GM18858 (cell line): ENCODE measurements at regions not wholly inside any gene's neighbourhood (a gene's known extent, or its start where the extent isn't known, plus 50 kb on each side); places are given as distances from the start of the nearest gene placed in this dataset.
A peak's percentile ranks its signal among the peaks of the same experiment; 100 is the strongest.
"Not testable (repeated sequence)": the region's sequence is repeated elsewhere in the genome, so short reads cannot be mapped to it uniquely, and the experiment has no call there.

Experiments
- ATAC-seq: cut with Tn5 transposase; IDR thresholded peaks from one replicate; pipeline ENCODE4 v1.9.1; 2021; ENCODE audit not compliant: unreplicated experiment

- no peak for ATAC-seq
Measured at GRCh38 chr13:72657379-72657778, 70.0 kb downstream of the MZT1 start.

- no peak for ATAC-seq
Measured at GRCh38 chr13:72656357-72656756, 71.1 kb downstream of the MZT1 start.

GRCh38 chr13:72653506-72653905, 73.9 kb downstream of the MZT1 start:
- no peak for ATAC-seq

- ATAC-seq: no peak
Measured at GRCh38 chr13:72652681-72653080, 74.7 kb downstream of the MZT1 start.

GRCh38 chr13:72651144-72651543, 76.3 kb downstream of the MZT1 start:
- ATAC-seq: no peak

GRCh38 chr13:72650051-72650700, 77.3 kb downstream of the MZT1 start:
- no peak for ATAC-seq

- ATAC-seq: no peak
Measured at GRCh38 chr13:72648513-72649065, 78.8 kb downstream of the MZT1 start.

DNA sequence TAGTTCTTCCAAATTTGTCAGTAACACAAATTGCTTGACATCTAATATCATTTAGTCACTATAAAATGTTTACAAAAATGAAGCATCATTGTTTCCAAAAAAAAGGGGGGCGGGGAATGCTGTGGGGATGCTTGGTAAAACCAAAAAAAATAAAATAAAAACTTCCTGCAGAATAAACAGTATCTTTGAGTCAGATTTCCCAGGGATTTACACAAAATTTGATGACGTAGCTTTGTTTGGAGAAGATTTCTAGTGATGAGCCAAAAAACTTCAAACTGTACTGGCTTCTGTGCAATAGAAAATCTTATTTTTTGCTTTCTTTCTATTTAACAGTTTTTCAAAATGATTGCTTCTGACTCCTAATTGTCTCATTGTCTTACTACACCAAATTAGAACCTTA, 80.0 kb downstream of the MZT1 start:
- no peak for ATAC-seq

DNA sequence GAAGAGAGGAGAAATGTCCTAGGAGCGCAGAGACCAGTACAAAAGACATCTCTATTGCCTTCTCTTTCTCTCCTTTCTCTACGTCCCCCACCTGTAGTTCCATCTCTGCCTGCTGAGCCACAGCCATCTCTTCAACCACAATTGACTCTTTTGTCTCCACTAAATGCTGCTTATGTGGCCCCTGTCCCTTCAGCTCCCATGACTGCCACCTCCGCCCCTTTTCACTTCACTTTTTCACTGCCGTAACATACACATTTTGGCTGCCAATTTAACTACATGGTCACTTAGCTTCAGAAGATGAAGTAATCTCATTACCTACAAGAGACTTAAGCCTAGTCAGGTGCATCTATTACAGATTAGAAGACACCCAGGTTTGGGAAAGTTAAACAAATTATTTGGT, 81.9 kb downstream of the MZT1 start:
- ATAC-seq: no peak

DNA sequence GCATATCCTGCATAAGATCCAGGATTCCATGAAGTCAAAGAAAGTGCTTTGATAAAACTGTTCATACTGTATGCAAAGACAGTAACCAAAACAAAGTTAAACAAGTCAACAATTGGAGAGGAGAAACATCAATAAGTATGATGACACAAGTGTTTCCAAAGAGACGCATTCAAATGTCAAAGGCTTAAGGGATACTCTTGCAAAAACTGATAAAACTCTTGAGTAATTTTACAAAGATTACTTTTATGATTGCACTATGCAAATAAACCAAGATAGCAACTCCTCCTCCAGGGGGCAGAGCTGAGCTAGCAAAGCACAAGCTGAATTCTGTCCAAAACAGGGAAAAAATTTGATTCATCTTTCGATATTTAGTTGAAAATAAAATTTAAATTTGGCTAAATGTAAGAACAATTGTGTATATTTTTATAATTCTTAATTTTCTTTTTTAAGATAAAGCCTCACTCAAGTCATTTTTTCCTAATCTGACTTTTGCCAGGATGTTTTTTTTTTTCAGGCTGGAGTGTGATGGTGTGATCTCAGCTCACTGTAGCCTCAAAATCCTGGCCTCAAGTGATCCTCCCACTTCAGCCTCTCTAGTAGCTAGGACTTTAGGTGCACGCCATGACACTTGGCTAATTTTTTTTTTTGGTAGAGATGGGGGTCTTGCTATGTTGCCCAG, 84.0 kb downstream of the MZT1 start:
- ATAC-seq: peak; percentile 57

- ATAC-seq: no peak
Measured at GRCh38 chr13:72639377-72639776, 88.1 kb downstream of the MZT1 start.

DNA sequence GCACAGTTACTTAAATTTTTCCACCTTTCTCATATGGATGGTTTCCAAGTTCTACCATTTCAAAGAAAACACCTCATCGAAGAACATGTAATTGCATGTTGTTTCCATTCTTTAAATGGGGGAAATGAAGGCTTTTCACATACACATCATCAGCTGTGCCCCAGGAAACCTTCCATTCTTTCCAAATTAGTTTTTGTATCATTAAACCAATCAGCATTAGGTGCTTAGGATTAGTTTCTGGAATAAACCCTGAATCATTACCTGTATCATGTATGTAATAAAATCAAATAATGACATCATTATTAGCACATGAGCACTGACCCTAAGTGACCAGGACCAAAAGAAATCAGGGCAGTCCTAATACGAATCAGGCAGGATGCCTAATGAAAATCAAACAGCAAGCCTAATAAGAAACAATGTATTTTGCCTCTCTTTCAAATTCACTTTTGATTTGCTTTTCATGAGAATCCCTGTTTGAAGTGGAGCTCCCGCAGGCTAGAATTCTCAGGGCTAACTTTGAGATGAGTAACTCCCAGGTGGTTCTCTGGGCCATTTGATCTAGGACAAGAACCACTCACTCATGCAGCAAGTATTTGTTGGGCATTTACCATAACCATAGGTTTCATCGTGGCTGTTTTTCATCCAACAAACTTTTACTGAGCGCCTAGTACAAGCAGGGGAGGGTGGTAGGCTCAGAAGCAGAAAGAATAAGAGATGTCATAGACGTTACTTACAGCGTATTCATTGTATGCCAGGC, 89.2 kb downstream of the MZT1 start:
- ATAC-seq: no peak

GRCh38 chr13:72637561-72637960, 89.9 kb downstream of the MZT1 start:
- ATAC-seq: no peak

DNA sequence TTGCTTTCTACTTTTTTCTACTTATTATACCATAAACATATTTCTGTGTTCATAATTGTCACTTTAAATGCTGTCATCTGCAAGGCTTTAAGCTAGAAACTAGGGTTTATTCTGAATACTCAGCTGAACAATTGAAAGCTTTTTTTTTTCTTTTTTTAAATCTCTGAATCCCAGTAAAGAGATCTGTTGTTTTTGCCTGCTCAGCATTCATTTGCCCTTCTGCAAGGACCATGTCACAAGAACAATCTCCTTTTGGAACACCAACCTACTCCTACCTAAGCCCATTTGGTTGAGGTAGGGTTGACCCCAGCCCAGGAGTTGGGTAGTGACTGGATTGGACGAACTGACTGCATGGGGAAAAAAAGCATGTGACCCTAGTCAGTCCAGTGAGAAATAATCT, 92.6 kb downstream of the MZT1 start:
- no peak for ATAC-seq

GRCh38 chr13:72622546-72622945, 104.9 kb downstream of the MZT1 start:
- ATAC-seq: no peak

DNA sequence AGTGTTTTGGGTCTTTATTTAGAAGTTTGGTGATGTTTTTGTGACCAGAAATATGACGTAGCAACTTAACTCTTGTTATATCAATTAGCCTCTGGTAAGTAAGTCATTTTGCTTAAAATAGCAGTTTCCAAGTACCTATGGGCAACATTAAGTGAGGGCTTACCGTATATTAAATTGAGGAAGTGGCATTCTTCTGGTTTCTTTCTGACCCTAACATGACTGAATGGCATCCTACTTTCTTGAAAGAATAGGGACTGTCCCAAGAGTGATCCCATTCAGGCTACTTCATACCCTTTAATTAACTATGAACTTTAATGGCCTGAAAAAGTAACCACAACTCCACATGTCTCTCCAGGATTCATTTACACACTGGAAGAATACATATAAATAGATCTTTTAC, 106.6 kb downstream of the MZT1 start:
- no peak for ATAC-seq

GRCh38 chr13:72617951-72618350, 109.5 kb downstream of the MZT1 start:
- no peak for ATAC-seq

DNA sequence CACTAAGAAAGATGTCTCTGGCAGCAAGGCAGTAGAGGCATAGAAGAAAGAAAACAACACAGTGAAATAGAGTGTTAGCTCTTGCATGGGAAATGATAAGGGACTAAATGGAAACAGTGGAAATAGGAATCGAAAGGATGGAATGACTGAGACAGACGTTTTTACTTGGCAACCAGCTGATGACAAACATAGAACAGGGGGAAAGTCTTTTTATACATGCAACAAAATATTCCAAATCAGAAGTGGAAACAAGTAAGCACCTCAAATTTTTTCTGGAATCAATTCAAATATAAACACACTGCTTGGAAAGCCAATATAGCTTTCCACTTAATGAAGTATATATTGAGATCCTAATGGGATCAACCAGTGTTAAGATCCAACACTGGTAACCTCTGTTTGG, 110.2 kb downstream of the MZT1 start:
- no peak for ATAC-seq

- ATAC-seq: not testable (repeated sequence)
Measured at GRCh38 chr13:72610251-72610891, 117.1 kb downstream of the MZT1 start.

DNA sequence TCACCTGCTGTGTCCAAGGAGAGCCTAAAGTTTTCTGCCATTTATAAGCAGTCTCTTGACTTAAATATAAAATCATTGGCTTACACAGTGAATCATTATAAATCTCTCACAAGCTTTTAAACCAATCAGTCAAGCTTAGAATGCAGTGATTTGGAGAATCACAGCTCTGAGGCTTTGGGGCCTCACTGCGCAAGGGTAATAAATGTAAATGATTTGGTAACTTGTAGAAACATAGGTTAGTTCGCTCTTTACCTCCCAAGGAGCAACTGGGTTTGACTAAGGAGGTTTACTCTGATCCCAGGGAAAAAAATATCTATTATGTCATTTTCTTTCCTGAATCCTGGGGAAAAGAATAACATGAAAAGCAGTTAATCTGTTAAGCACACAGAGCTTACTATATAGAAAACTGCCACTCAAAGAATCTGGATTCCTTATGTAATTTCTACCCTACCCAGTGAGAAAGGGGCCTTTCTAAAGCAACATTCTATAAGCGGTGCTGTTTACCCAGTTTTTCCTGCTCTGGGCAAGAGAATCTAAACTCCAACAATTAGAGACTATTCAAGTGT, 128.2 kb downstream of the MZT1 start:
- ATAC-seq: no peak

GRCh38 chr13:72590091-72590740, 137.2 kb downstream of the MZT1 start:
- ATAC-seq: no peak
